Memory B cell (primary cell): ENCODE measurements at regions not wholly inside any gene's neighbourhood (a gene's known extent, or its start where the extent isn't known, plus 50 kb on each side); places are given as distances from the start of the nearest gene placed in this dataset.

ENCODE experiments used
- ATAC-seq: fragments of 150-1000 bp; cut with Tn5 transposase; 2 replicates; pipeline ENCODE4 v1.10.0; 2021; ENCODE audit warnings: low read depth, mild to moderate bottlenecking, moderate library complexity
- DNase-seq, 2 donors: peaks; one replicate each; pipeline ENCODE4 v3.0.0; 2022; ENCODE audit warnings: low spot score in 2 of 2
- H3K27ac Mint-ChIP-seq: one replicate; pipeline ENCODE4 v1.8.0; 2022; ENCODE audit warnings: mild to moderate bottlenecking, moderate library complexity, mixed read lengths
- H3K27me3 Mint-ChIP-seq: one replicate; pipeline ENCODE4 v1.8.0; 2022; ENCODE audit warnings: mixed read lengths
- H3K36me3 Mint-ChIP-seq: one replicate; pipeline ENCODE4 v1.8.0; 2022; ENCODE audit warnings: mild to moderate bottlenecking, mixed read lengths
- H3K4me1 Mint-ChIP-seq: one replicate; pipeline ENCODE4 v1.8.0; 2022; ENCODE audit warnings: mixed read lengths
- H3K4me3 Mint-ChIP-seq: one replicate; pipeline ENCODE4 v1.8.0; 2022; ENCODE audit warnings: mild to moderate bottlenecking, moderate library complexity, mixed read lengths
- H3K9me3 Mint-ChIP-seq: one replicate; pipeline ENCODE4 v1.8.0; 2022; ENCODE audit warnings: mixed read lengths

GRCh38 chr1:79396901-79397300, 390.4 kb upstream of the ADGRL4 start:
- Mint-ChIP-seq H3K4me3 (no peak overlapping the region), H3K27me3 (no peaks in the 10 kb centered on the region), H3K9me3 (peaks cover 1% of the 10 kb centered on the region), H3K27ac (no peak overlapping the region), H3K4me1 (no peaks in the 10 kb centered on the region), H3K36me3 (no peaks in the 10 kb centered on the region)
- DNase-seq: no peak
- no peak for ATAC-seq

GRCh38 chr1:79388694-79389361, 382.3 kb upstream of the ADGRL4 start:
- ATAC-seq (no peak), DNase-seq (no peak)
- Mint-ChIP-seq H3K36me3 (no peaks in the 10 kb centered on the region), H3K27ac (no peak overlapping the region), H3K4me1 (no peaks in the 10 kb centered on the region), H3K27me3 (peaks cover 1% of the 10 kb centered on the region), H3K9me3 (peaks cover 1% of the 10 kb centered on the region), H3K4me3 (no peak overlapping the region)

GRCh38 chr1:79386730-79387129, 380.2 kb upstream of the ADGRL4 start:
- H3K27ac Mint-ChIP-seq: no peak overlapping the region
- no peak overlapping the region for H3K4me3 Mint-ChIP-seq
- ATAC-seq (no peak), DNase-seq (no peak)
- peaks cover 3% of the 10 kb centered on the region for H3K9me3 Mint-ChIP-seq
- H3K4me1 Mint-ChIP-seq: no peaks in the 10 kb centered on the region
- H3K36me3 Mint-ChIP-seq: no peaks in the 10 kb centered on the region
- H3K27me3 Mint-ChIP-seq: peaks cover 1% of the 10 kb centered on the region

- H3K4me1 Mint-ChIP-seq: no peaks in the 10 kb centered on the region
- ATAC-seq (no peak), DNase-seq (no peak)
- no peaks in the 10 kb centered on the region for H3K27me3 Mint-ChIP-seq
- no peak overlapping the region for H3K27ac Mint-ChIP-seq
- no peak overlapping the region for H3K4me3 Mint-ChIP-seq
- H3K36me3 Mint-ChIP-seq: no peaks in the 10 kb centered on the region
- H3K9me3 Mint-ChIP-seq: peaks cover 3% of the 10 kb centered on the region
Measured at GRCh38 chr1:79380078-79380477, 373.5 kb upstream of the ADGRL4 start.

GRCh38 chr1:79376106-79376505, 369.6 kb upstream of the ADGRL4 start:
- Mint-ChIP-seq H3K27me3 (peaks cover 2% of the 10 kb centered on the region), H3K9me3 (peaks cover 3% of the 10 kb centered on the region), H3K4me1 (no peaks in the 10 kb centered on the region), H3K4me3 (no peak overlapping the region), H3K27ac (no peak overlapping the region), H3K36me3 (no peaks in the 10 kb centered on the region)
- DNase-seq (no peak), ATAC-seq (no peak)

- no peak overlapping the region for H3K4me3 Mint-ChIP-seq
- DNase-seq: no peak
- peaks cover 2% of the 10 kb centered on the region for H3K27me3 Mint-ChIP-seq
- no peaks in the 10 kb centered on the region for H3K36me3 Mint-ChIP-seq
- H3K9me3 Mint-ChIP-seq: peaks cover 3% of the 10 kb centered on the region
- no peaks in the 10 kb centered on the region for H3K4me1 Mint-ChIP-seq
- H3K27ac Mint-ChIP-seq: no peak overlapping the region
- ATAC-seq: no peak
Measured at GRCh38 chr1:79375352-79375751, 368.8 kb upstream of the ADGRL4 start.

GRCh38 chr1:79374397-79374796, 367.9 kb upstream of the ADGRL4 start:
- no peak for ATAC-seq
- Mint-ChIP-seq H3K4me3 (no peak overlapping the region), H3K27ac (no peak overlapping the region)

GRCh38 chr1:79373481-79374125, 367.1 kb upstream of the ADGRL4 start:
- H3K9me3 Mint-ChIP-seq: peaks cover 3% of the 10 kb centered on the region

More at GRCh38 chr1:79374397-79374796, 367.9 kb upstream of the ADGRL4 start:
- no peaks in the 10 kb centered on the region for H3K4me1 Mint-ChIP-seq
- no peaks in the 10 kb centered on the region for H3K36me3 Mint-ChIP-seq
- peaks cover 3% of the 10 kb centered on the region for H3K9me3 Mint-ChIP-seq
- no peak for DNase-seq
- peaks cover 2% of the 10 kb centered on the region for H3K27me3 Mint-ChIP-seq

GRCh38 chr1:79371802-79372201, 365.3 kb upstream of the ADGRL4 start:
- DNase-seq (no peak), ATAC-seq (no peak)
- Mint-ChIP-seq H3K4me3 (no peak overlapping the region), H3K9me3 (peaks cover 3% of the 10 kb centered on the region), H3K4me1 (no peaks in the 10 kb centered on the region), H3K27ac (no peak overlapping the region), H3K27me3 (peaks cover 2% of the 10 kb centered on the region), H3K36me3 (no peaks in the 10 kb centered on the region)

More at GRCh38 chr1:79373481-79374125, 367.1 kb upstream of the ADGRL4 start:
- Mint-ChIP-seq H3K27ac (no peak overlapping the region), H3K27me3 (peaks cover 2% of the 10 kb centered on the region), H3K4me1 (no peaks in the 10 kb centered on the region), H3K4me3 (no peak overlapping the region), H3K36me3 (no peaks in the 10 kb centered on the region)
- DNase-seq (no peak), ATAC-seq (no peak)

GRCh38 chr1:79369091-79369490, 362.6 kb upstream of the ADGRL4 start:
- Mint-ChIP-seq H3K4me1 (no peaks in the 10 kb centered on the region), H3K27ac (no peak overlapping the region), H3K9me3 (peaks cover 2% of the 10 kb centered on the region), H3K4me3 (no peak overlapping the region), H3K27me3 (peaks cover 2% of the 10 kb centered on the region), H3K36me3 (no peaks in the 10 kb centered on the region)
- ATAC-seq (no peak), DNase-seq (no peak)

GRCh38 chr1:79364896-79365295, 358.4 kb upstream of the ADGRL4 start:
- Mint-ChIP-seq H3K9me3 (no peaks in the 10 kb centered on the region), H3K36me3 (no peaks in the 10 kb centered on the region), H3K4me1 (no peaks in the 10 kb centered on the region), H3K27ac (no peak overlapping the region), H3K27me3 (no peaks in the 10 kb centered on the region), H3K4me3 (no peak overlapping the region)
- DNase-seq (no peak), ATAC-seq (no peak)

GRCh38 chr1:79363430-79363829, 356.9 kb upstream of the ADGRL4 start:
- ATAC-seq: no peak
- no peak overlapping the region for H3K4me3 Mint-ChIP-seq
- no peaks in the 10 kb centered on the region for H3K4me1 Mint-ChIP-seq
- H3K27ac Mint-ChIP-seq: no peak overlapping the region
- no peaks in the 10 kb centered on the region for H3K27me3 Mint-ChIP-seq
- H3K9me3 Mint-ChIP-seq: no peaks in the 10 kb centered on the region
- no peaks in the 10 kb centered on the region for H3K36me3 Mint-ChIP-seq
- no peak for DNase-seq

GRCh38 chr1:79362470-79362869, 355.9 kb upstream of the ADGRL4 start:
- Mint-ChIP-seq H3K4me3 (no peak overlapping the region), H3K36me3 (no peaks in the 10 kb centered on the region), H3K27ac (no peak overlapping the region), H3K4me1 (no peaks in the 10 kb centered on the region), H3K9me3 (no peaks in the 10 kb centered on the region), H3K27me3 (no peaks in the 10 kb centered on the region)
- DNase-seq: no peak
- ATAC-seq: no peak

GRCh38 chr1:79355090-79355489, 348.6 kb upstream of the ADGRL4 start:
- DNase-seq (no peak), ATAC-seq (no peak)
- Mint-ChIP-seq H3K9me3 (no peaks in the 10 kb centered on the region), H3K27me3 (no peaks in the 10 kb centered on the region), H3K27ac (no peak overlapping the region), H3K4me3 (no peak overlapping the region), H3K4me1 (no peaks in the 10 kb centered on the region), H3K36me3 (no peaks in the 10 kb centered on the region)

- Mint-ChIP-seq H3K9me3 (no peaks in the 10 kb centered on the region), H3K4me3 (no peak overlapping the region), H3K27ac (no peak overlapping the region), H3K36me3 (no peaks in the 10 kb centered on the region), H3K4me1 (no peaks in the 10 kb centered on the region), H3K27me3 (no peaks in the 10 kb centered on the region)
- ATAC-seq (no peak), DNase-seq (no peak)
Measured at GRCh38 chr1:79353224-79353623, 346.7 kb upstream of the ADGRL4 start.
